ENCODE measurements at regions not wholly inside any gene's neighbourhood (a gene's known extent, or its start where the extent isn't known, plus 50 kb on each side); places are given as distances from the start of the nearest gene placed in this dataset.
A peak's percentile ranks its signal among the peaks of the same experiment; 100 is the strongest.

DNA sequence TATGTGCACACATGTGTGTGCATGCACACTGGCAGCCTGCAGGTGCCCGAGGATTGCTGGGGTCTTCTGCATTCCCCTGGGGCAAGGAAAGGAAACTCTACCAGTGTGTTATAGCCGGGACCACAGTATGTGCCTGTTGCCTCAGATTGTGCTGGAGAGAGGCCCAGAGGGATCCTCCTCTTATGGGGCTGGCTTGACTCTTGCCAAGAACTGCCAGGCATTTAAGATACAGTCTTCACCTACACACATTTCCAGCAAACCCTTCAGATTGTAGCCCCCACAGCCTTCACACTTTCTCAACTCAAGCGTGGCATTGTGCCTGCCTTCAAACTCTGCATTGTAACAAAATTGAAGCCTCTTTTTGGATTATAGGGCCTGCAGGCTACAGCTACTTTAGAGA is 176.7 kb upstream of the DYRK2 start:
- Histone ChIP-seq H3K27ac (no peak overlapping the region), H3K9me3 (peaks cover 0 to 4% (median 0%) of the 10 kb centered on the region in 4 donors), H3K27me3 (no peaks in the 10 kb centered on the region), H3K4me1 (no peaks in the 10 kb centered on the region), H3K36me3 (no peaks in the 10 kb centered on the region), H3K4me3 (no peak overlapping the region)
- WGBS, 5 donors: 69 to 76% (median 69%) methylated on average over 3 of the region's 3 CpGs
- no peak for DNase-seq
- TF ChIP-seq EP300 (IDR thresholded peaks at IDR 0.05) (no peak), POLR2AphosphoS5 (IDR thresholded peaks at IDR 0.05) (no peak)
- intact Hi-C loops (cut with DNase I; ENCODE audit: low total_unique reads): no loop called here

DNA sequence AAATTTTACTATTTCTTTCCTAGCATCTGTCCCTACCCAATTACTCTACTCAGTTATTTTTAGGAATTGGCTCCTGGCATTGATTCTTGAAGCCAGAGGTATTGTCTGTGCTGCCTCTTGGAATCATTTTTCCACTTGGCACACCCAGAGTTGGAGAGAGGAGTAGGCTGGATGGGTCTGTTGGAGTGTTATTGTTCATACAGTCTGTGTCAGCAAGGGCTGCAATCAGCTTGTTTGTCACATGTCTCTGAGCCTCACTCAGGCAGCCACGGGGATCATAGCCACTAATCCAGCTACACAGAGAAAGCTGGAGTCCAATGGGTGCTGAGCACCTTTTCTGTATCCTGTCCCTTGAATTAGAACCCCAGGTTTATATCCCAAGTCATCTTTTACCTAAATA is 176.0 kb upstream of the DYRK2 start:
- WGBS, 5 donors: 38 to 58% (median 54%) methylated on average over 1 of the region's 1 CpG
- Histone ChIP-seq H3K4me3 (no peak overlapping the region), H3K4me1 (no peaks in the 10 kb centered on the region), H3K27ac (no peak overlapping the region), H3K9me3 (peaks cover 0 to 1% (median 0%) of the 10 kb centered on the region in 4 donors), H3K27me3 (no peaks in the 10 kb centered on the region), H3K36me3 (no peaks in the 10 kb centered on the region)
- DNase-seq: peak in 1 of 2 donors; percentile 23
- intact Hi-C loops (cut with DNase I; ENCODE audit: low total_unique reads): no loop called here
- no peak for TF ChIP-seq POLR2A (IDR thresholded peaks at IDR 0.05)
- TF ChIP-seq POLR2AphosphoS5 (IDR thresholded peaks at IDR 0.05): no peak
- TF ChIP-seq EP300 (IDR thresholded peaks at IDR 0.05): no peak
- TF ChIP-seq, protein P1, sequence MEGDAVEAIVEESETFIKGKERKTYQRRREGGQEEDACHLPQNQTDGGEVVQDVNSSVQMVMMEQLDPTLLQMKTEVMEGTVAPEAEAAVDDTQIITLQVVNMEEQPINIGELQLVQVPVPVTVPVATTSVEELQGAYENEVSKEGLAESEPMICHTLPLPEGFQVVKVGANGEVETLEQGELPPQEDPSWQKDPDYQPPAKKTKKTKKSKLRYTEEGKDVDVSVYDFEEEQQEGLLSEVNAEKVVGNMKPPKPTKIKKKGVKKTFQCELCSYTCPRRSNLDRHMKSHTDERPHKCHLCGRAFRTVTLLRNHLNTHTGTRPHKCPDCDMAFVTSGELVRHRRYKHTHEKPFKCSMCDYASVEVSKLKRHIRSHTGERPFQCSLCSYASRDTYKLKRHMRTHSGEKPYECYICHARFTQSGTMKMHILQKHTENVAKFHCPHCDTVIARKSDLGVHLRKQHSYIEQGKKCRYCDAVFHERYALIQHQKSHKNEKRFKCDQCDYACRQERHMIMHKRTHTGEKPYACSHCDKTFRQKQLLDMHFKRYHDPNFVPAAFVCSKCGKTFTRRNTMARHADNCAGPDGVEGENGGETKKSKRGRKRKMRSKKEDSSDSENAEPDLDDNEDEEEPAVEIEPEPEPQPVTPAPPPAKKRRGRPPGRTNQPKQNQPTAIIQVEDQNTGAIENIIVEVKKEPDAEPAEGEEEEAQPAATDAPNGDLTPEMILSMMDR (IDR thresholded peaks at IDR 0.05): no peak

DNA sequence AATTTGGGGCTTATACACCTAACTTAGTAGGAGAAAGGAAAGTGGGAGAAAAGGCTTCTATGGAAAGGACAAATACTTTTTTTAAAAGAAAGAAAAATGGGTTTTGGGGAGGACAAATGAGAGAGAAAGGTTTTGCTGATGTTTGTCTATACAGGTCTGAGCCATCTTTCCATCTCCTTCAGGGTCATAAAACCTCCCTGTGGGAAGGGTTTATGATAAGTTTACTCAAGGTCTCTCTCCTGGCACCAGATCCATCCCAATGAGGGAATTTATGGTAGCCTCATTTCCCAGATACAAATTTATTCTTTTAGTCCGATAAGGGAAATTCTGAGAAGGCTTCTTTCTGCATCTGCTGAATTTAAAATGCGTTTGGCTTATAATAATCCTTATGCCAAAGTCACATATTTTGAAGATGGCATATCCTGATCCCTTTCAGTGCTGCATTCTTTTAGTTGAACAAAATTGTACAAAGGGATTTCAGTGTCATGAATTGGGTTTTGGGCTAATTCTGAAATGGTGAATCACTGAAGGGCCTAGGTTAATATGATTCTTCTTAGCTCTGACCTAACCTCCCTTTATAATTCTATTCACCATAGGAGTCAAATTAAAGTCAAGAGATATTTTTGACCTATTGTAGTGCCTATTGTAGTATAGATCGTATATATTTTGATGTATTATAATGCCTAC is 173.5 kb upstream of the DYRK2 start:
- no peaks in the 10 kb centered on the region for H3K9me3 ChIP-seq
- no peak overlapping the region for H3K4me3 ChIP-seq
- intact Hi-C loops (cut with DNase I; ENCODE audit: low total_unique reads): no loop called here
- 94 to 96% (median 95%) methylated on average over 3 of the region's 3 CpGs for WGBS, 5 donors
- no peak for DNase-seq
- no peak overlapping the region for H3K27ac ChIP-seq
- no peaks in the 10 kb centered on the region for H3K36me3 ChIP-seq
- H3K27me3 ChIP-seq: no peaks in the 10 kb centered on the region
- H3K4me1 ChIP-seq: no peaks in the 10 kb centered on the region
- no peak for TF ChIP-seq POLR2AphosphoS5 (IDR thresholded peaks at IDR 0.05)
- TF ChIP-seq, protein P1 (IDR thresholded peaks at IDR 0.05): no peak
- no peak for TF ChIP-seq EP300 (IDR thresholded peaks at IDR 0.05)
- TF ChIP-seq POLR2A (IDR thresholded peaks at IDR 0.05): no peak

DNA sequence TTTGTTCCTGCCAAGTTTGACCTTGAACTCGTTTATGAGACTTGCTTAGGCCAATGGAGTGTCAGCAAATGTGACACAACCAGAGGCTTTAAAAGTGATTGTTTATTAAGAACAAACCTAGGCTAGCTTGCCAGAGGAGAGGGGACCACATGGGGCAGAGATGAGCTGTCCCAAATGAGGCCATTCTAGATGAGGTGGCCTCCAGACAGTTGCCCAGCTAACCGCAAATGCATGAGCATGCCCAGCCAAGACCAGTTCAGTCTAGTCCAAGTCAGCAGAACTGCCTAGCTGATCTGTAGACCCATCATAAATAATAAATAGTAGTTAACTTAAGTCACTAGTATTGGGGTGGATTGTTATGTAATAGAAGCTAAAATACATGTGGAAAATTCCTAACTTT is 172.8 kb upstream of the DYRK2 start:
- Histone ChIP-seq H3K27ac (no peak overlapping the region), H3K9me3 (no peaks in the 10 kb centered on the region), H3K27me3 (no peaks in the 10 kb centered on the region), H3K4me1 (no peaks in the 10 kb centered on the region), H3K4me3 (no peak overlapping the region), H3K36me3 (no peaks in the 10 kb centered on the region)
- WGBS, 5 donors: 69 to 83% (median 74%) methylated on average over 2 of the region's 2 CpGs
- intact Hi-C loops (cut with DNase I; ENCODE audit: low total_unique reads): no loop called here
- TF ChIP-seq POLR2AphosphoS5 (IDR thresholded peaks at IDR 0.05) (no peak), POLR2A (IDR thresholded peaks at IDR 0.05) (no peak), EP300 (IDR thresholded peaks at IDR 0.05) (no peak)
- TF ChIP-seq, protein P1 (IDR thresholded peaks at IDR 0.05): no peak
- DNase-seq: no peak

DNA sequence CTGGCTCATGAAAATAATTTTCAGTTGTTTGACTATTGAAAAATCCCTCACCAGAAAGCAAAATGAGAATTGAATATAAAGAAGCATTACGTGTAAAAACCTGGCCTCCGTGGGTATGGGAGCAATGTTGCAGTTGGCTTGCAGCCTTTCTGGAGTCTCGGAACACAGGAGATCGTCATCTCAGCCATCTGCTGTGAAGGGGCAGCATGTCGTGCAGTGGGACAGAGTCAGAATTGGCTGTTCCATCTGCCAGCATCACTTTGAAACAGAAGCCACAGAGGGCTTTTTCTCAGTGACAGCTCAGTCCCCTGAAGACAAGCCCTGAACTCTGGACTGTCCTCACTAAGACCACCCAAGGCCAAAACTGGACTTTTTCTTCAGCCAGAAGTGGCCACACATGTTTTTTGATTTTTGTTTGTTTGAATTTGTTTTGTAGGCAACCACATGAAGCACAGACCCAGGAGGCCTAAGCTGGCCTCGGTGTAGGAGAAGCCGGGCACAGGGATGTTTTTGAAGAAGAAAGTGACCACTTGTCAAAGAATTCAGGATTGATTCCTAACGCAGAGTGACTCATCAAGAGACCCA is 170.8 kb upstream of the DYRK2 start:
- Histone ChIP-seq H3K4me1 (peaks cover 0 to 1% (median 0%) of the 10 kb centered on the region in 4 donors), H3K27me3 (no peaks in the 10 kb centered on the region), H3K27ac (no peak overlapping the region), H3K36me3 (no peaks in the 10 kb centered on the region), H3K4me3 (no peak overlapping the region), H3K9me3 (no peaks in the 10 kb centered on the region)
- WGBS, 5 donors: 85 to 92% (median 89%) methylated on average over 8 of the region's 8 CpGs
- no peak for TF ChIP-seq POLR2A (IDR thresholded peaks at IDR 0.05)
- no peak for TF ChIP-seq EP300 (IDR thresholded peaks at IDR 0.05)
- TF ChIP-seq, protein P1 (IDR thresholded peaks at IDR 0.05): no peak
- no peak for TF ChIP-seq POLR2AphosphoS5 (IDR thresholded peaks at IDR 0.05)
- DNase-seq: no peak
- intact Hi-C loops (cut with DNase I; ENCODE audit: low total_unique reads): no loop called here

Measured in stomach (tissue), 8 donors.